ENCODE measurements at regions not wholly inside any gene's neighbourhood (a gene's known extent, or its start where the extent isn't known, plus 50 kb on each side); places are given as distances from the start of the nearest gene placed in this dataset.
A peak's percentile ranks its signal among the peaks of the same experiment; 100 is the strongest.
"Not testable (repeated sequence)": the region's sequence is repeated elsewhere in the genome, so short reads cannot be mapped to it uniquely, and the experiment has no call there.

DNA sequence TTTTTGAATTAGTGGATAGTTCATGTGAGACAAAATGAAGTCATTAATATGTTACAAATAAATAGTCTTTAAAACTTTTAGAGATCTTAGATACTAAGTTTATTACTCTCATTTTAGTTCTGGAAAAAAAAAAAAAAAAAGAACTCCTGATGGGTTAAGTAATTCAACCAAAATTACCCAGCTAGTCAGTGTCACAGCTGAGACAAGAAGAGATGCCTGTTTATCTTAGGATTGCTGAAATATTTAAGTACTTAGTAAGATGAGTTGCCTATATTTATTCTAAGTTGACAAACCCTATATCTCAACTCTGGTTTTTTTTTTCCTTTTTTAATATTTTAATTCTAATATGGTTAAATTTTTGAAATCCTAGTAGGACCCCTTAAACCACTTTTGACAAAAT lies 781.0 kb upstream of the LRRN3 start:
- no peak for DNase-seq

- DNase-seq: no peak
Measured at GRCh38 chr7:110311556-110311955, 779.4 kb upstream of the LRRN3 start.

DNA sequence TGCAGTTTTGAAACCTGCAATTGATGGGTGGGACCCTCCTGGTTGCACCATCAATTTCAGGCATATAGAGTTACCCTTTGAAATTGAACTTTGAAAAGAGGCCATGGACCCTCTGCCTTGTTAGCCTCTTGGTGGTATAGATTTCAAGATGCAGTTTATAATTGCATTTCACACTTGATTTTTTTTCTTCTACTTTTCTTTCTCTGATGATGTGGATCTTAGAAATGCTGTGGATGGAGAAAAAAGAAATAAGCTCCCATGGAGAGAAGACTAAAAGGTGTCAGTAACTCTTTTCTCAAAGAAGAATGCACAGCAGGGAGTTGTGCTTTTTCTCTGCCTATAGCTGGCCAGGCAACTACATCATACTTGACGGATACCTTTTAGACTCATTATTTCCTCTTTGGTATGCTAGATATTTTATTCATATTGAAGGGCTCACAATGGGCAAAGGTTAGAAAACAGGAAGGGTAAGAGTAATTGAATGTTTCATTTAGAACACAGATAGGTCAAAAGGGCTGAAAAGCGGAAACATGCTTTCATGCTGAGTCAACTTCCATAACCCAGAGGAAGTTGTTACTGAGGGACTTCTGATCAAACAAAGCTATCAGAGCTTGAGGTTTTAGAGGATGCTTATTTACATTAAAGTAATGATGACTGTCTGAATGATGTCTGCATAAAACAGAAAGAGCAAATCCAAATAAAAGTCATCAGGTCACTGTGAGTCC lies 773.2 kb upstream of the LRRN3 start:
- peak; percentile 14 for DNase-seq

- DNase-seq: not testable (repeated sequence)
Measured at GRCh38 chr7:110320285-110320684, 770.6 kb upstream of the LRRN3 start.

- DNase-seq: no peak
Measured at GRCh38 chr7:110322796-110323195, 768.1 kb upstream of the LRRN3 start.

- DNase-seq: no peak
Measured at GRCh38 chr7:110326966-110327365, 764.0 kb upstream of the LRRN3 start.

DNA sequence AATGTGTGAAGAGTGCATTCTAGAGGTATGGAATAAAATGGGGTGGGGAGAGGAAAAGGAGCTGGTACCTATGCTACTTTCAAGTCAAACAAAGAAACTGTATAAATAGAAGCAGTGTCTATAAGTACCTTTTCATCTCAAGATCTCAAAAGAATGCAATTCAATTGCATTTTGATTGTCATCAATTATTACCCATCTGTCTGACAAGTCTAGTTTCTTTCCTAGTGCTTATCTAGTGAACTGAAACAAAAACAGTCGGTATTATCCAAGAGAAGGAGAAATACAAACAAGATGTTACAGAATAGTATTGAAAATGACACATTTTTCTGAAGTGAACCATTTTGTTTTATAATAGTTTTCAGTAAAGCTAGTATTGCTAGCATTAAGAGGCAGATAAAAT lies 754.5 kb upstream of the LRRN3 start:
- DNase-seq: no peak

- no peak for DNase-seq
Measured at GRCh38 chr7:110337646-110338045, 753.3 kb upstream of the LRRN3 start.

- no peak for DNase-seq
Measured at GRCh38 chr7:110347081-110347480, 743.8 kb upstream of the LRRN3 start.

DNA sequence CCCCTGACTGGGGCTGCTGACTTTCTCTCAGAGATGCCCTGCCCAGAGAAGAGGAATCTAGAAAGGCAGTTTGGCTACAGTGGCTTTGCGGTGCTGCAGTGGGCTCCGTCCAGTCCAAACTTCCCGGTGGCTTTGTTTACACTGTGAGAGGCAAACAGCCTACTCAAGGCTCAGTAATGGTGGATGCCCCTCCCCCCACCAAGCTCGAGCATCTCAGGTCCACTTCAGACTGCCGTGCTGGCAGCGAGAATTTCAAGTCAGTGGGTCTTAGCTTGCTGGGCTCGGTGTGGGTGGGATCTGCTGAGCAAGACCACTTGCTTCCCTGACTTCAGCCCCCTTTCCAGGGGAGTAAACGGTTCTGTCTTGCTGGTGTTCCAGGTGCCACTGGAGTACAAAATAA lies 734.5 kb upstream of the LRRN3 start:
- no peak for DNase-seq

- no peak for DNase-seq
Measured at GRCh38 chr7:110358028-110358427, 732.9 kb upstream of the LRRN3 start.

- DNase-seq: no peak
Measured at GRCh38 chr7:110371709-110372108, 719.2 kb upstream of the LRRN3 start.

DNA sequence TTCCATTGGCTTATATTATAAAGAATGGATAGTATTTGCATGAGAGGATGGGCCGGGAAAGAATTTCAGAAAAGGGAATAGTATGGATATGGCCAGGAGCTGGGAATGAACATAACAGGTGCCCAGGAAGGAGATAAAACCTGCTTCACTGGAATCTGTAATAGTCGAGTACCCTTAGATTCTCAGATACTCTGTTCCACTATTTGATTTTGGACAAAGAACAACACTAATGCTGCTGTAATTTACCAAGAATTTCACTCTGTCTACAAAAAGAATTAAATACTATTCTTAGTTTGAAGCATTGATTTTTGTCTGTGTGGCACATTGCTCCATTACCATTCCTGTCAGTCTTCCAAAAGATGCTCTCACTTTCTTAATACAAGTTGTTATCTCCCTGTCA lies 718.2 kb upstream of the LRRN3 start:
- DNase-seq: no peak

DNA sequence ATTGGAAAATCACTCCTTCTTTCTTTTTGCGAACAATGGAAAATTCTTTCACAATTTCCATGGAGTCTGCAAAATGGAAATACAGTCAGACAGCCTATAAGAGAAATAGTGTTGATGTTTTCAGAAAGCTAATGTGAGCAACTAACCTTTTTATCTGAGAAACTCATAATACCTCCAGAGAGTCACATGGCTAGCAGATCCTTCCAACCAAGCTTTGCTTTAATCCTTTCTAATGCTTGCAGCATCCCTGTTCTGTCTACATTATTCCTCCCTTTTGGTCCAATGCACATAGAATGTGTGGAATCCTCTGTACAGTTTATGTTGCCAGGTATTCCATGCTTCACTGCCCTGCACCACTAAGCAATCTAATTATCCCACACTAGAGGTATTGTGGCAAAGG lies 717.5 kb upstream of the LRRN3 start:
- peak; percentile 44 for DNase-seq

GRCh38 chr7:110373859-110374258 lies 717.1 kb upstream of the LRRN3 start:
- no peak for DNase-seq

DNA sequence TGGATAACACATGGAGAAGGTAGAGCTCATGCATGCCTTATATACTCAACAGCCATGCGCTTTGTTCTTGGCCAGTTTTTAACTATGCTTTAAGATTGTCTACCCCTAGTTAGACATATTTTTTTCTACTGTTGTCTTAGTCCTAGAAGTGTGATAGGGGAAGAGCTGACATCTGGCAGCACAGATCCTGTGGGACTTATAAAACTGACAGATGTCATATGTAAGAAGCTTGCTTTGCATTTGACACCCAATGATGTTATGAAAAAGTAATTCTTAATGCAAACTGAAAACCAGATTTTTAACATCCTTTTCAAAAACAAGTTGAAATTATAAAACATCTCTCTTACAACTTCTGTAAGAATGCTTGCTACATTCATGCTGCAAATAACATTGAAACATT lies 715.9 kb upstream of the LRRN3 start:
- DNase-seq: no peak

DNA sequence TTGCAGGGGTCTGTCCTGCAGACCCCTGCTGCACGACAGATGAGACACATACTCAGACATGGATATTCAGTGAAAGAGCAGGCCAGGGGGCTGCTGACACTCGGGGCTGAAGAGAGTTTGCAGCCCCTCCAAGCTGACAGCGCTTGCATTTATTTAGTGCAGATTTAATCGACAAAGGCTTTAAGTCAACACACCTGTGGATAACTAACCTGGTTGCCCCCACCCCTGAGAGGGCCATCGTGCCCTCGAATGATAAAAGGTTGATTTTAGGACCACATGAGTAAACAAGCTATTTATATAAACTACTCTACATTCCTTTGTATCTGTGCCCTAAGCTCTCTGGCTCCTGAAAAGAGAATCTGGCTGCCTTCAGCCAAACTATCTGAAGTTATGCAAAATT lies 708.2 kb upstream of the LRRN3 start:
- DNase-seq: no peak

GRCh38 chr7:110386006-110386405 lies 704.9 kb upstream of the LRRN3 start:
- no peak for DNase-seq

GRCh38 chr7:110386913-110387312 lies 704.0 kb upstream of the LRRN3 start:
- no peak for DNase-seq

- DNase-seq: no peak
Measured at GRCh38 chr7:110387689-110388088, 703.2 kb upstream of the LRRN3 start.

DNA sequence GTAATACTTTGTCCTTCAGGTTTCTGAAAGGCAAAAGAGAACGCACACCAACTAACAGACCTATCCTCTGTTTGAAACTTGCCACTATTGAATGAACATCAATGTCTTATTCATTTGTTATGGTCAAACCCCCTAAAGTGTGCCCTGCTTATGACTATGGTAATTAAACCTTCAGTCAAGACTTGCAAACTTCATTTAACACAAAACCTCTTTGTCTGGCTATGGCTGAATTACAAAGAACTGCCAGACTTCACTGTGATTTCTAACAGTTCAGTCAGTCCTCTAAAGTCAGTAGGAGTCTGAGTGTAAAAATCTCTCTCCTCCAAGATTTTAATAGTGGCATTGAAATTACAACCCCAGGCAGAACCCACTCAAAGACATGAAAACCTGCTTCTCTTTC lies 702.5 kb upstream of the LRRN3 start:
- DNase-seq: no peak

DNA sequence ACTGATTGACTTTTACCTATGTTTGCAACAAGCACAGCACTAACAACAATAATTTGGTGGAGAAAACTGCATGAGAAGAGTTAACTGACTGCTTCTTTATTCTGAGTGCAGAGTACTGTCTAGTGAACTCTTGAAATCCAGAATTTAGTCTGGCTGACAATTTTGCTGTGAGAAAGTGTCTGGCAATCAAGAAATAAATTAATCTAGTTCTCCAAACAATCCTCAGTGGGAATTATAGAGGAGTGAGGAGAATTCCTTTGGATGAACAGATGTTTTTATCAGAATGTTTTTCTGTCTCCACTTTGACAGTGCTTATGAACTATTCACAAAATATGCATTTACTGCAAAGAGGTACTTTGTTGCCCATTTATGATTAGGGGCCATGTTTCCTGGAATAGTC lies 694.9 kb upstream of the LRRN3 start:
- DNase-seq: no peak

DNA sequence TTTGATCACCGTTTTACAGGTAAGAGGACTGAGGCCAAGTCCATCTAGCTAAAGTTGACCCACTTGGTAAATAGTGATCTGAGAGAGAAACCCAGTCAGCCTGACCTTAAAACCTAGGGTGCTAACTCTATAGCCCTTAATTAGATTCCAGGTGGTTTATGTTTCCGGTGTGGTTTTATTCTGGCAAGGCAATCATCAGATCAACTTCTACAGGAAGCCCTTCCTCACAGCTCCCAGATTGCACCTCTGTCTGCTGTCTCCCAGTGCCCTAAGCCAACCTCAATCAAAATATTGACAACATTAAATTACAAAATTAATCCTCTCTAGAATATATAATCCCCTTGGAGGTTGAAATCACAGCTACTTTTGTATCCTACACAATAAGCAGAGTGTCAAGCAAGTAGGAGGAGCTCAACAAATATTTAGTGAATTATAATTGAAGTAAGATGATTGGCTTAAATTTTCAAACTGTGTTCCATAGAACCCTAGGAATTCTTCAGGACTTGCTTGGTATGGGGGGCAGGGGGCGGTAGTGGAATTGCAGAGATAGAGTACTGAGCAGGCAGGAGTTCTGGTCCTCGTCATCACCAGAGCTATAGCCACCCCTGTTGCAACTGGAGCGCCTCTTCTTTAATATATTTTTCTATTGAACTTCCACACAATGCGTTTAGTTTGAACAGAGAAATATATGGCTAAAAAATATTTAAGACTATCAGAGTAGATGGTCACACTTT lies 692.8 kb upstream of the LRRN3 start:
- DNase-seq: no peak

DNA sequence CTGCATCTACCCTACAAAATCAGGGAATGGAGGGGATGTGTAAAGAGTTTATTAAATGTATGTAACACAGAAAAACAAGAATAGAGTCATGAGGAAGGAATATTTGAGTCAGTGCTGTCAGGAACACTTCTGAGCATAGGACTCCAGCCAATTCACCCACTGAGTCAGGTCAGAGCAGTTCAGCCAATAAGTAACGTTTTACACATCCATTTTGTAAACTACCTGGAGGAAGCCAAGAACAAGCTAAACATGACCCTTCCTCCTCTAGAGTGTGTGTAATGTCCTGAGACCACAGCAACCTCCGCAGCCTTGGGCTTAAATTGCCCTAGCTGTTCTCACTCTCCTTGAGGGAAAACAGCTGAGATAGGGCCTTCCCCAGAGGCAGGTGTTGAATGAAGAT lies 691.5 kb upstream of the LRRN3 start:
- DNase-seq: no peak
